IPS-20b (cell line): ENCODE measurements at regions not wholly inside any gene's neighbourhood (a gene's known extent, or its start where the extent isn't known, plus 50 kb on each side); places are given as distances from the start of the nearest gene placed in this dataset.

Source experiments
- H3K27ac ChIP-seq: one replicate; pipeline ENCODE4 v1.5.1; 2013; ENCODE audit warnings: low read length
- H3K27me3 ChIP-seq: 2 replicates; pipeline ENCODE4 v1.6.1; 2013; ENCODE audit warnings: mild to moderate bottlenecking, low read length, inconsistent platforms; ENCODE audit not compliant: insufficient read depth
- H3K36me3 ChIP-seq: 2 replicates; pipeline ENCODE4 v1.6.1; 2013; ENCODE audit warnings: low read depth, mild to moderate bottlenecking, inconsistent platforms, low read length, moderate library complexity; ENCODE audit not compliant: insufficient read depth
- H3K4me1 ChIP-seq: 2 replicates; pipeline ENCODE4 v1.6.1; 2013; ENCODE audit warnings: mild to moderate bottlenecking, control low read depth, inconsistent platforms, low read length, moderate library complexity; ENCODE audit not compliant: insufficient read depth
- H3K4me3 ChIP-seq: 2 replicates; pipeline ENCODE4 v1.5.1; 2013; ENCODE audit warnings: mild to moderate bottlenecking, low read length, inconsistent platforms
- H3K9ac ChIP-seq: 2 replicates; pipeline ENCODE4 v1.6.1; 2013; ENCODE audit warnings: low read depth, mild to moderate bottlenecking, inconsistent platforms, low read length, moderate library complexity
- H3K9me3 ChIP-seq: 2 replicates; pipeline ENCODE4 v1.6.1; 2013; ENCODE audit warnings: mild to moderate bottlenecking, low read depth, low read length, inconsistent platforms; ENCODE audit not compliant: insufficient read depth

- Histone ChIP-seq H3K4me1 (no peaks in the 10 kb centered on the region; the same call in 1 of the 2 replicates), H3K27ac (no peak overlapping the region), H3K36me3 (no peaks in the 10 kb centered on the region), H3K27me3 (no peaks in the 10 kb centered on the region), H3K9me3 (no peaks in the 10 kb centered on the region), H3K4me3 (no peak overlapping the region), H3K9ac (no peak overlapping the region)
Measured at GRCh38 chr4:54915276-54915675, 210.1 kb downstream of the KDR start.

GRCh38 chr4:54914781-54915180, 210.6 kb downstream of the KDR start:
- Histone ChIP-seq H3K27ac (no peak overlapping the region), H3K4me3 (no peak overlapping the region), H3K27me3 (no peaks in the 10 kb centered on the region), H3K9ac (no peak overlapping the region), H3K4me1 (no peaks in the 10 kb centered on the region; the same call in 1 of the 2 replicates), H3K9me3 (no peaks in the 10 kb centered on the region), H3K36me3 (no peaks in the 10 kb centered on the region)

- H3K36me3 ChIP-seq = no peaks in the 10 kb centered on the region
- no peaks in the 10 kb centered on the region; the same call in 1 of the 2 replicates for H3K4me1 ChIP-seq
- no peak overlapping the region for H3K27ac ChIP-seq
- no peak overlapping the region for H3K9ac ChIP-seq
- H3K4me3 ChIP-seq = no peak overlapping the region
- H3K9me3 ChIP-seq = no peaks in the 10 kb centered on the region
- H3K27me3 ChIP-seq = no peaks in the 10 kb centered on the region
Measured at GRCh38 chr4:54913751-54914526, 211.5 kb downstream of the KDR start.

- no peaks in the 10 kb centered on the region; the same call in 1 of the 2 replicates for H3K4me1 ChIP-seq
- H3K4me3 ChIP-seq = no peak overlapping the region
- H3K9me3 ChIP-seq = peaks cover 6% of the 10 kb centered on the region; the same call in 1 of the 2 replicates
- no peak overlapping the region for H3K9ac ChIP-seq
- no peaks in the 10 kb centered on the region for H3K36me3 ChIP-seq
- H3K27ac ChIP-seq = no peak overlapping the region
- H3K27me3 ChIP-seq = no peaks in the 10 kb centered on the region
Measured at GRCh38 chr4:54912155-54912554, 213.2 kb downstream of the KDR start.

- Histone ChIP-seq H3K4me3 (no peak overlapping the region), H3K9me3 (peaks cover 6% of the 10 kb centered on the region), H3K9ac (no peak overlapping the region), H3K4me1 (no peaks in the 10 kb centered on the region; the same call in 1 of the 2 replicates), H3K36me3 (no peaks in the 10 kb centered on the region), H3K27me3 (no peaks in the 10 kb centered on the region), H3K27ac (no peak overlapping the region)
Measured at GRCh38 chr4:54909961-54910360, 215.4 kb downstream of the KDR start.

- H3K9me3 ChIP-seq = peaks cover 6% of the 10 kb centered on the region
- no peak overlapping the region for H3K9ac ChIP-seq
- no peaks in the 10 kb centered on the region; the same call in 1 of the 2 replicates for H3K4me1 ChIP-seq
- no peak overlapping the region for H3K4me3 ChIP-seq
- H3K36me3 ChIP-seq = no peaks in the 10 kb centered on the region
- H3K27ac ChIP-seq = no peak overlapping the region
- no peaks in the 10 kb centered on the region for H3K27me3 ChIP-seq
Measured at GRCh38 chr4:54908763-54909162, 216.6 kb downstream of the KDR start.

- H3K4me1 ChIP-seq = no peaks in the 10 kb centered on the region
- no peaks in the 10 kb centered on the region for H3K27me3 ChIP-seq
- no peak overlapping the region for H3K9ac ChIP-seq
- no peak overlapping the region for H3K27ac ChIP-seq
- H3K9me3 ChIP-seq = peaks cover 6% of the 10 kb centered on the region
- H3K36me3 ChIP-seq = no peaks in the 10 kb centered on the region
- H3K4me3 ChIP-seq = no peak overlapping the region
Measured at GRCh38 chr4:54904953-54905352, 220.4 kb downstream of the KDR start.

- Histone ChIP-seq H3K4me3 (no peak overlapping the region), H3K27me3 (no peaks in the 10 kb centered on the region), H3K27ac (no peak overlapping the region), H3K4me1 (no peaks in the 10 kb centered on the region), H3K36me3 (no peaks in the 10 kb centered on the region), H3K9me3 (peaks cover 5% of the 10 kb centered on the region), H3K9ac (no peak overlapping the region)
Measured at GRCh38 chr4:54902976-54903375, 222.4 kb downstream of the KDR start.

GRCh38 chr4:54902271-54902670, 223.1 kb downstream of the KDR start:
- Histone ChIP-seq H3K4me1 (no peaks in the 10 kb centered on the region), H3K36me3 (no peaks in the 10 kb centered on the region)

GRCh38 chr4:54901202-54901601, 224.2 kb downstream of the KDR start:
- H3K27me3 ChIP-seq = no peaks in the 10 kb centered on the region
- H3K9me3 ChIP-seq = no peaks in the 10 kb centered on the region
- no peak overlapping the region for H3K27ac ChIP-seq
- H3K36me3 ChIP-seq = no peaks in the 10 kb centered on the region
- H3K9ac ChIP-seq = no peak overlapping the region
- H3K4me3 ChIP-seq = no peak overlapping the region
- H3K4me1 ChIP-seq = no peaks in the 10 kb centered on the region

More at GRCh38 chr4:54902271-54902670, 223.1 kb downstream of the KDR start:
- Histone ChIP-seq H3K27me3 (no peaks in the 10 kb centered on the region), H3K9ac (no peak overlapping the region), H3K27ac (no peak overlapping the region), H3K9me3 (no peaks in the 10 kb centered on the region; the same call in 1 of the 2 replicates), H3K4me3 (no peak overlapping the region)

- no peak overlapping the region for H3K4me3 ChIP-seq
- H3K9ac ChIP-seq = no peak overlapping the region
- H3K4me1 ChIP-seq = no peaks in the 10 kb centered on the region
- no peak overlapping the region for H3K27ac ChIP-seq
- H3K36me3 ChIP-seq = no peaks in the 10 kb centered on the region
- H3K27me3 ChIP-seq = no peaks in the 10 kb centered on the region
- no peaks in the 10 kb centered on the region for H3K9me3 ChIP-seq
Measured at GRCh38 chr4:54898656-54899340, 226.6 kb downstream of the KDR start.

GRCh38 chr4:54898056-54898562, 227.3 kb downstream of the KDR start:
- Histone ChIP-seq H3K4me3 (no peak overlapping the region), H3K36me3 (no peaks in the 10 kb centered on the region), H3K9me3 (no peaks in the 10 kb centered on the region), H3K27ac (no peak overlapping the region), H3K9ac (no peak overlapping the region), H3K4me1 (no peaks in the 10 kb centered on the region), H3K27me3 (no peaks in the 10 kb centered on the region)
